Spleen (tissue), 11 donors: ENCODE measurements at regions not wholly inside any gene's neighbourhood (a gene's known extent, or its start where the extent isn't known, plus 50 kb on each side); places are given as distances from the start of the nearest gene placed in this dataset.

Experiments used
- DNase-seq: peaks from one replicate; pipeline ENCODE4 v3.0.0-alpha.2; 2020
- H3K27ac ChIP-seq, 8 donors: fragments of 200-600 bp; sonication (generic) in 7 of 8; 1 replicate in 4 of 8; 2 replicates in 4 of 8; pipeline versions ENCODE4 v1.5.0 to v1.8.0; 2016 to 2021; ENCODE audit warnings: inconsistent platforms in 4 of 8, mild to moderate bottlenecking in 4 of 8, moderate library complexity in 1 of 8
- H3K27me3 ChIP-seq, 7 donors: fragments of 200-600 bp; sonication (generic) in 6 of 7; replicated peaks in 1 of 7; 1 replicate in 4 of 7; 2 replicates in 3 of 7; pipeline versions ENCODE4 v1.5.0 to v1.8.0; 2016 to 2021; ENCODE audit warnings: inconsistent platforms in 3 of 7, mild to moderate bottlenecking in 1 of 7
- H3K36me3 ChIP-seq, 6 donors: fragments of 200-600 bp; sonication (generic) in 5 of 6; 1 replicate in 4 of 6; 2 replicates in 2 of 6; pipeline versions ENCODE4 v1.5.0 to v1.8.0; 2016 to 2021; ENCODE audit warnings: inconsistent platforms in 2 of 6
- H3K4me1 ChIP-seq, 6 donors: fragments of 200-600 bp; sonication (generic) in 5 of 6; 1 replicate in 3 of 6; 2 replicates in 3 of 6; pipeline versions ENCODE4 v1.5.0 to v1.8.0; 2016 to 2021; ENCODE audit warnings: inconsistent platforms in 3 of 6
- H3K4me3 ChIP-seq, 8 donors: fragments of 200-600 bp; sonication (generic) in 7 of 8; 1 replicate in 4 of 8; 2 replicates in 4 of 8; pipeline versions ENCODE4 v1.5.0 to v1.8.0; 2016 to 2021; ENCODE audit warnings: inconsistent platforms in 4 of 8, mild to moderate bottlenecking in 4 of 8, moderate library complexity in 2 of 8
- H3K9me3 ChIP-seq, 8 donors: fragments of 200-600 bp; sonication (generic) in 7 of 8; 1 replicate in 4 of 8; 2 replicates in 4 of 8; pipeline versions ENCODE4 v1.5.0 to v1.8.0; 2016 to 2021; ENCODE audit warnings: inconsistent platforms in 4 of 8
- POLR2A ChIP-seq, 3 donors: fragments of 450-650 bp; IDR thresholded peaks; one replicate each; pipeline ENCODE4 v1.5.1; 2017; ENCODE audit warnings: antibody characterized with exemption in 3 of 3, mild to moderate bottlenecking in 1 of 3
- POLR2AphosphoS5 ChIP-seq, 3 donors: sonication (generic); formaldehyde crosslinking; IDR thresholded peaks; one replicate each; pipeline ENCODE4 v1.5.1; 2017; ENCODE audit warnings: antibody characterized with exemption in 3 of 3
- WGBS, 5 donors: extraction: QIAGEN DNeasy Blood & Tissue Kit in 3 of 5; methylation state at CpG; one replicate each; pipeline versions ENCODE4 v1.1.5 to v1.1.7; 2013 to 2018; 5-methylcytosine and 5-hydroxymethylcytosine counted together
- intact Hi-C: fragments of 100-400 bp; cut with DNase I; formaldehyde crosslinking; loops from one replicate; pipeline ENCODE4 v1.15.0; 2023; ENCODE audit warnings: low total_unique reads
- TF ChIP-seq, protein P1 (sequence below), 11 experiments: fragments of 200-600 bp in 7 of 11; fragments of 450-650 bp in 4 of 11; sonication (generic) in 4 of 11; IDR thresholded peaks in 8 of 11; conservative IDR thresholded peaks in 3 of 11; 1 replicate in 7 of 11; 2 replicates in 4 of 11; pipeline versions ENCODE4 v1.4.0 to v1.8.0; 2016 to 2021; ENCODE audit warnings: antibody characterized with exemption in 11 of 11, inconsistent platforms in 4 of 11, mild to moderate bottlenecking in 1 of 11
- donor health status: healthy with polysubstance abuse.
- donor health status: DM: no; HTN: no; CAD: no; lungs with moderate emphysema.
- donor health status: DM: no; HTN: no; CAD: no.
- donor health status: Bipolar disorder and iron deficiency.
- donor health status: healthy.
- donor health status: DM: no; HTN: no; CAD: no.
- donor health status: DM: yes; HTN: yes; CAD: no.

DNA sequence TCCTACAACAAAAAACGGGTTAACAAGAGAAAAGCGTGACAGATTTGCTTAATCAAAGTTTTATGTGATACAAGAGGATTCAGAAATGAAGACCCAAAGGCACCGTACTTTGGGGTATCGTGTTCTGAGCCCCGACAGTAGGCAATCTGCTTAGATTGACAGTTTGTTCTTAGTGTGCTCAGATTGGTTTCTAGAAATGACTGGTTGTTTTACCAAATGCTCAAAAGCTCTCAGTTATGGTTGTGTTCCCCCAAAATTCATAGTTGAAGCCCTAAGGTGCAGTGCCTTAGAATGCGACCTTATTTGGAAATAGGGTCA, 102.7 kb downstream of the RASSF10 start:
- H3K9me3 ChIP-seq = peaks cover 0 to 12% (median 2%) of the 10 kb centered on the region in 8 donors
- no peak overlapping the region for H3K4me3 ChIP-seq
- H3K4me1 ChIP-seq = no peaks in the 10 kb centered on the region
- peaks cover 0 to 70% (median 0%) of the 10 kb centered on the region in 7 donors for H3K27me3 ChIP-seq
- TF ChIP-seq, protein P1, sequence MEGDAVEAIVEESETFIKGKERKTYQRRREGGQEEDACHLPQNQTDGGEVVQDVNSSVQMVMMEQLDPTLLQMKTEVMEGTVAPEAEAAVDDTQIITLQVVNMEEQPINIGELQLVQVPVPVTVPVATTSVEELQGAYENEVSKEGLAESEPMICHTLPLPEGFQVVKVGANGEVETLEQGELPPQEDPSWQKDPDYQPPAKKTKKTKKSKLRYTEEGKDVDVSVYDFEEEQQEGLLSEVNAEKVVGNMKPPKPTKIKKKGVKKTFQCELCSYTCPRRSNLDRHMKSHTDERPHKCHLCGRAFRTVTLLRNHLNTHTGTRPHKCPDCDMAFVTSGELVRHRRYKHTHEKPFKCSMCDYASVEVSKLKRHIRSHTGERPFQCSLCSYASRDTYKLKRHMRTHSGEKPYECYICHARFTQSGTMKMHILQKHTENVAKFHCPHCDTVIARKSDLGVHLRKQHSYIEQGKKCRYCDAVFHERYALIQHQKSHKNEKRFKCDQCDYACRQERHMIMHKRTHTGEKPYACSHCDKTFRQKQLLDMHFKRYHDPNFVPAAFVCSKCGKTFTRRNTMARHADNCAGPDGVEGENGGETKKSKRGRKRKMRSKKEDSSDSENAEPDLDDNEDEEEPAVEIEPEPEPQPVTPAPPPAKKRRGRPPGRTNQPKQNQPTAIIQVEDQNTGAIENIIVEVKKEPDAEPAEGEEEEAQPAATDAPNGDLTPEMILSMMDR (IDR thresholded peaks at IDR 0.05 in 8 of 11, conservative IDR thresholded peaks at IDR 0.05 in 3 of 11) = no peak
- no peak for TF ChIP-seq POLR2A (IDR thresholded peaks at IDR 0.05)
- TF ChIP-seq POLR2AphosphoS5 (IDR thresholded peaks at IDR 0.05) = no peak
- no peak overlapping the region for H3K27ac ChIP-seq
- intact Hi-C loops = no loop called here
- DNase-seq = no peak
- H3K36me3 ChIP-seq = no peaks in the 10 kb centered on the region
- WGBS, 5 donors = 70 to 90% (median 79%) methylated on average over 6 of the region's 6 CpGs

DNA sequence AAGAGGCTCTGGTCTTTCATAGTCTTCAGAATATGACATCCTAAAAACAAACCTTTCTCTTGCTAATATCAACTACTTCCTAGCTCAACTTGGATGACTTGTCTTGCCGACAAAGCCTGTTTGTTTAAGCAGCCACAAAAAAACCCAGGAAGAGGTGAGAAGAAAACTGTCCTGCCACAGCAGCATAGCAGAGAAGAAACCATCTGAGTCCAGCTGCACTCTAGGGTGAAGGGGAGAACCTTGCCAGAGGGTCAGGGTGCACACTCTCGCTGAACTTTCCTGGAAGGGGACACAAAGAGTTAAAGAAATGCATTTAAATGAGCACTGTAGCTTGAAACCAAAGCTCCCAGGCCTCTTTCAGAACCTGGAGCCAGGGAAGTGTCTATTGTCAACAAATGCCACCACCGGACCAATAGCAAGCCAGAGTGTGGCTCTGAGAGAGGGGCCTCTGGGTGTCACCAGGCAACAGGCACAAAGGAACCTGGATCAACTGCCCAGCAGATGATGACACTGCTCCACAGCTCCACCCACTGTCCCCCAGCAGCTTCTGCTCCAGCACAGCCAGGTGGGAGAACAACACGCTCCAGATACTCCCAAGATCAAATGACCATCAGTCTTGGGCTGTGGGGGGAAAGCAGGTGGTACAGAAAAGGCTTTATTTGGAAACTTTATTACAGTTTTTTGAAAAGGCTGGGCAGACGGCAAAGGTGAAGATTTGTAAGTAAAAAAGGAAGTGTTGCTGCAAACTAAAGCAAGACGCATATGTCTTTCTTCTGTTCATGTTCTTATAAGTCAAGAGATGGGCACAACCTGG, 105.7 kb downstream of the RASSF10 start:
- no peak for DNase-seq
- Histone ChIP-seq H3K4me3 (no peak overlapping the region), H3K4me1 (no peaks in the 10 kb centered on the region), H3K27ac (no peak overlapping the region), H3K36me3 (no peaks in the 10 kb centered on the region), H3K27me3 (peaks cover 0 to 54% (median 0%) of the 10 kb centered on the region in 7 donors), H3K9me3 (no peaks in the 10 kb centered on the region)
- intact Hi-C loops = no loop called here
- 75 to 86% (median 79%) methylated on average over 6 of the region's 6 CpGs for WGBS, 5 donors
- TF ChIP-seq POLR2A (IDR thresholded peaks at IDR 0.05) = no peak
- no peak for TF ChIP-seq POLR2AphosphoS5 (IDR thresholded peaks at IDR 0.05)
- TF ChIP-seq, protein P1 (IDR thresholded peaks at IDR 0.05 in 8 of 11, conservative IDR thresholded peaks at IDR 0.05 in 3 of 11) = no peak

DNA sequence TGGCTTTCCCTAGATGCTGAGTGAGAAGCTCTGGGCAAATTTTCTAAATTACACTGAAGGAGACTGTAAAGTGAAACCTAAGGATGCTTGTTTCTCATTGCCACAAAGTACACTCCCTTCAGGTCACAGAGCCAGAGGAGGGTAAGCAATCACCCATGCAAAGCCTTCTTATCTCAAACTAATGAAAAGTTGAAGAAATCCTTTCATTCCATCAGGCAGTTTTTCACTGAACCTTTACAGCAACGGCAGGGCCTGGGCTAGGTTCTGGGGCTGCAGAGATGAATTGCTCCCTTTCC, 106.2 kb downstream of the RASSF10 start:
- TF ChIP-seq, protein P1 (IDR thresholded peaks at IDR 0.05 in 8 of 11, conservative IDR thresholded peaks at IDR 0.05 in 3 of 11) = no peak
- no peak for TF ChIP-seq POLR2AphosphoS5 (IDR thresholded peaks at IDR 0.05)
- TF ChIP-seq POLR2A (IDR thresholded peaks at IDR 0.05) = no peak
- no peaks in the 10 kb centered on the region for H3K36me3 ChIP-seq
- WGBS, 5 donors = 0 to 84% (median 0%) methylated on average over 1 of the region's 1 CpG
- peaks cover 0 to 48% (median 0%) of the 10 kb centered on the region in 7 donors for H3K27me3 ChIP-seq
- no peak for DNase-seq
- H3K4me1 ChIP-seq = no peaks in the 10 kb centered on the region
- no peaks in the 10 kb centered on the region for H3K9me3 ChIP-seq
- intact Hi-C loops = no loop called here
- no peak overlapping the region for H3K4me3 ChIP-seq
- H3K27ac ChIP-seq = no peak overlapping the region

DNA sequence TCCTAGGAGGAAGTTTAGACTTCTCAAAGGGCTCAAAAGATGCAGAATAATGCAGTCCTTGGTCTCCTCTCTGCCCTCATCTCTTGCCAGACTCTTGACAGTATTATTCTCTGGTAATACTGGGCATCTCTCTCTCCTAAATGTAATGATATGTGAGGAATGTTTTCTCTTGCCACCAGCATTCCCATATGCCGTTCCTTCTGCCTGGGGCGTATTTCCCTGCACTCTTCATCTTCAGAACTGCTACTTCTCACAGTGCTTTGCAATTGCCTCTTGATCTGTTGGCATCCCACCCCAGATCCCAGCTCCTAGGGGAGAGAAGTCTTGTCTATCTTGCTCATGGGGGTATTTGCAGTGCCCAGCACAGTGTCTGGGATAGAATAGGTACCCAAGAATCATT, 107.4 kb downstream of the RASSF10 start:
- Histone ChIP-seq H3K27ac (no peak overlapping the region), H3K4me3 (no peak overlapping the region), H3K4me1 (no peaks in the 10 kb centered on the region), H3K9me3 (no peaks in the 10 kb centered on the region), H3K36me3 (no peaks in the 10 kb centered on the region), H3K27me3 (peaks cover 0 to 40% (median 0%) of the 10 kb centered on the region in 7 donors)
- 66 to 94% (median 90%) methylated on average over 2 of the region's 2 CpGs for WGBS, 5 donors
- intact Hi-C loops = no loop called here
- TF ChIP-seq POLR2A (IDR thresholded peaks at IDR 0.05) (no peak), POLR2AphosphoS5 (IDR thresholded peaks at IDR 0.05) (no peak)
- TF ChIP-seq, protein P1 (IDR thresholded peaks at IDR 0.05 in 8 of 11, conservative IDR thresholded peaks at IDR 0.05 in 3 of 11) = no peak
- DNase-seq = no peak
